Hepatocyte (in vitro differentiated cells): ENCODE measurements at regions not wholly inside any gene's neighbourhood (a gene's known extent, or its start where the extent isn't known, plus 50 kb on each side); places are given as distances from the start of the nearest gene placed in this dataset.

Source experiments
- EZH2 ChIP-seq: fragments of 200-600 bp; sonication (generic); IDR thresholded peaks from 2 replicates; pipeline ENCODE4 v1.6.1; 2016; ENCODE audit warnings: antibody characterized with exemption, mild to moderate bottlenecking, borderline replicate concordance
- TF ChIP-seq, protein P1 (sequence below): fragments of 200-600 bp; sonication (generic); IDR thresholded peaks from 2 replicates; pipeline ENCODE4 v1.5.1; 2016; ENCODE audit warnings: antibody characterized with exemption, mild to moderate bottlenecking; ENCODE audit not compliant: poor library complexity

- TF ChIP-seq, protein P1, sequence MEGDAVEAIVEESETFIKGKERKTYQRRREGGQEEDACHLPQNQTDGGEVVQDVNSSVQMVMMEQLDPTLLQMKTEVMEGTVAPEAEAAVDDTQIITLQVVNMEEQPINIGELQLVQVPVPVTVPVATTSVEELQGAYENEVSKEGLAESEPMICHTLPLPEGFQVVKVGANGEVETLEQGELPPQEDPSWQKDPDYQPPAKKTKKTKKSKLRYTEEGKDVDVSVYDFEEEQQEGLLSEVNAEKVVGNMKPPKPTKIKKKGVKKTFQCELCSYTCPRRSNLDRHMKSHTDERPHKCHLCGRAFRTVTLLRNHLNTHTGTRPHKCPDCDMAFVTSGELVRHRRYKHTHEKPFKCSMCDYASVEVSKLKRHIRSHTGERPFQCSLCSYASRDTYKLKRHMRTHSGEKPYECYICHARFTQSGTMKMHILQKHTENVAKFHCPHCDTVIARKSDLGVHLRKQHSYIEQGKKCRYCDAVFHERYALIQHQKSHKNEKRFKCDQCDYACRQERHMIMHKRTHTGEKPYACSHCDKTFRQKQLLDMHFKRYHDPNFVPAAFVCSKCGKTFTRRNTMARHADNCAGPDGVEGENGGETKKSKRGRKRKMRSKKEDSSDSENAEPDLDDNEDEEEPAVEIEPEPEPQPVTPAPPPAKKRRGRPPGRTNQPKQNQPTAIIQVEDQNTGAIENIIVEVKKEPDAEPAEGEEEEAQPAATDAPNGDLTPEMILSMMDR: no peak
- TF ChIP-seq EZH2: no peak
These were observed 246.6 kb upstream of the KCNMB2 start for GRCh38 chr3:178289544-178290160.
